GM23248 (cell line): ENCODE measurements at regions not wholly inside any gene's neighbourhood (a gene's known extent, or its start where the extent isn't known, plus 50 kb on each side); places are given as distances from the start of the nearest gene placed in this dataset.

Experiments
- DNase-seq: peaks from one replicate; pipeline ENCODE4 v3.0.0-alpha.2; 2015
- H2AFZ ChIP-seq: fragments of 200-600 bp; sonication (generic); 2 replicates; pipeline ENCODE4 v1.6.1; 2016; ENCODE audit warnings: antibody characterized with exemption
- H3F3A ChIP-seq: fragments of 200-600 bp; sonication (generic); 2 replicates; pipeline ENCODE4 v1.6.1; 2016; ENCODE audit warnings: mild to moderate bottlenecking, antibody characterized with exemption, mixed run types; ENCODE audit not compliant: insufficient read depth
- H3K27ac ChIP-seq: fragments of 200-600 bp; sonication (generic); 2 replicates; pipeline ENCODE4 v1.5.1; 2016; ENCODE audit warnings: mild to moderate bottlenecking
- H3K27me3 ChIP-seq: fragments of 200-600 bp; sonication (generic); replicated peaks from 2 replicates; pipeline ENCODE4 v1.6.1; 2016; ENCODE audit warnings: mild to moderate bottlenecking; ENCODE audit not compliant: insufficient read depth
- H3K36me3 ChIP-seq: fragments of 200-600 bp; sonication (generic); 2 replicates; pipeline ENCODE4 v1.6.1; 2016; ENCODE audit warnings: low read depth, mild to moderate bottlenecking
- H3K4me1 ChIP-seq: fragments of 200-600 bp; sonication (generic); 2 replicates; pipeline ENCODE4 v1.6.1; 2016; ENCODE audit warnings: mild to moderate bottlenecking; ENCODE audit not compliant: insufficient read depth
- H3K4me2 ChIP-seq: fragments of 200-600 bp; sonication (generic); one replicate; pipeline ENCODE4 v1.6.1; 2016; ENCODE audit warnings: mild to moderate bottlenecking; ENCODE audit not compliant: unreplicated experiment
- H3K4me3 ChIP-seq: fragments of 200-600 bp; sonication (generic); 2 replicates; pipeline ENCODE4 v1.5.1; 2016; ENCODE audit warnings: mild to moderate bottlenecking
- H3K79me2 ChIP-seq: fragments of 200-600 bp; sonication (generic); 2 replicates; pipeline ENCODE4 v1.6.1; 2016; ENCODE audit warnings: mild to moderate bottlenecking; ENCODE audit not compliant: insufficient read depth
- H3K9ac ChIP-seq: fragments of 200-600 bp; sonication (generic); 2 replicates; pipeline ENCODE4 v1.6.1; 2016; ENCODE audit warnings: mild to moderate bottlenecking
- H3K9me2 ChIP-seq: fragments of 200-600 bp; sonication (generic); 2 replicates; pipeline ENCODE4 v1.6.1; 2016; ENCODE audit warnings: mixed run types, mild to moderate bottlenecking, moderate library complexity; ENCODE audit not compliant: insufficient read depth
- H3K9me3 ChIP-seq: fragments of 200-600 bp; sonication (generic); one replicate; pipeline ENCODE4 v1.6.1; 2017; ENCODE audit warnings: low read depth
- H4K20me1 ChIP-seq: fragments of 200-600 bp; sonication (generic); 2 replicates; pipeline ENCODE4 v1.6.0; 2016; ENCODE audit not compliant: insufficient read depth
- EZH2 ChIP-seq: fragments of 200-600 bp; sonication (generic); IDR thresholded peaks from 2 replicates; pipeline ENCODE4 v1.6.1; 2018; ENCODE audit warnings: antibody characterized with exemption, mild to moderate bottlenecking; ENCODE audit not compliant: insufficient read depth, poor library complexity, severe bottlenecking
- EZH2phosphoT487 ChIP-seq: fragments of 200-600 bp; sonication (generic); IDR thresholded peaks from 2 replicates; pipeline ENCODE4 v1.6.1; 2018; ENCODE audit warnings: antibody characterized with exemption, moderate library complexity, mild to moderate bottlenecking, low read depth; ENCODE audit not compliant: insufficient read depth
- WGBS, 2 experiments: methylation state at CpG; one replicate each; pipeline ENCODE4 v1.1.6; 2015 to 2017; ENCODE audit warnings: low lambda C conversion rate in 2 of 2, low coverage in 1 of 2; ENCODE audit errors: missing lambda C conversion rate in 2 of 2; 5-methylcytosine and 5-hydroxymethylcytosine counted together
- in situ Hi-C: fragments of 300-500 bp; cut with MboI; formaldehyde crosslinking; loops from 2 replicates; pipeline ENCODE4 v1.15.0; 2020

GRCh38 chr1:20421441-20421840 is 64.6 kb downstream of the CAMK2N1 start:
- 60 to 67% methylated on average over 2 of the region's 2 CpGs for WGBS, 2 experiments
- H3K79me2 ChIP-seq: no peaks in the 10 kb centered on the region
- no peaks in the 10 kb centered on the region for H3K36me3 ChIP-seq
- peaks cover 4% of the 10 kb centered on the region; the same call in 1 of the 2 replicates for H3F3A ChIP-seq
- no peaks in the 10 kb centered on the region for H3K9me2 ChIP-seq
- no peak for DNase-seq
- no peak overlapping the region for H3K27ac ChIP-seq
- no peak overlapping the region for H2AFZ ChIP-seq
- H3K9ac ChIP-seq: no peak overlapping the region
- peaks cover 1% of the 10 kb centered on the region; the same call in 1 of the 2 replicates for H3K4me1 ChIP-seq
- no peak for TF ChIP-seq EZH2
- no peak for TF ChIP-seq EZH2phosphoT487
- H3K4me2 ChIP-seq: no peak overlapping the region
- H4K20me1 ChIP-seq: no peaks in the 10 kb centered on the region
- in situ Hi-C loops: no loop called here
- no peak overlapping the region for H3K4me3 ChIP-seq
- 0 out of 2 replicates have a peak, but pooled peaks cover 17% of the 10 kb centered on the region for H3K27me3 ChIP-seq
- peaks cover 15% of the 10 kb centered on the region for H3K9me3 ChIP-seq

DNA sequence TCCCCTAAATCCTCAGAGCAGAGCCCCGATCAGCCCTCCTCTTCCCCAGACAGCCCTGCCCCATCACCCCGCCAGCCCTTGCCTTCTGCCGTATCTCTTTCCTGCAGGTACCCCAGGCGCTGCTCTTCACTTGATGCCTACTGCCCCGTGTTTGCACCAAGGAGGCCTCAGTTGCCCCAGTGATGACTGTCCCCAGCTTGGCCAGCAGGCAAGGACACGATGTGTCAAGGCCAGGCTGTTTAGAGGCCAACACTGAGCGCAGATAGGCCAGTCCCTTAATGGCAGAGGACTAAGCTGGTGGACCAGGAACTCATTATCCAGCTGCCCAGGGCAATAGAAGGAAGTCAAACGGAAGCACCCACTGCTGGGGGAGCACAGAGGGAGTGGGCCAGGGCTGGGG is 68.4 kb downstream of the CAMK2N1 start:
- no peaks in the 10 kb centered on the region for H4K20me1 ChIP-seq
- no peak overlapping the region for H2AFZ ChIP-seq
- H3K9me3 ChIP-seq: peaks cover 2% of the 10 kb centered on the region
- H3K9ac ChIP-seq: no peak overlapping the region
- no peak overlapping the region for H3K4me3 ChIP-seq
- H3K4me2 ChIP-seq: no peak overlapping the region
- in situ Hi-C loops: no loop called here
- no peak for DNase-seq
- TF ChIP-seq EZH2 (no peak), EZH2phosphoT487 (no peak)
- H3K79me2 ChIP-seq: no peaks in the 10 kb centered on the region
- no peaks in the 10 kb centered on the region for H3F3A ChIP-seq
- no peaks in the 10 kb centered on the region for H3K4me1 ChIP-seq
- WGBS, 2 experiments: 81 to 84% methylated on average over 8 of the region's 8 CpGs
- no peaks in the 10 kb centered on the region for H3K36me3 ChIP-seq
- H3K27me3 ChIP-seq: 0 out of 2 replicates have a peak, but pooled peaks cover 17% of the 10 kb centered on the region
- H3K9me2 ChIP-seq: no peaks in the 10 kb centered on the region
- no peak overlapping the region for H3K27ac ChIP-seq

- H3K4me1 ChIP-seq: peaks cover 3% of the 10 kb centered on the region
- no peaks in the 10 kb centered on the region for H4K20me1 ChIP-seq
- no peaks in the 10 kb centered on the region for H3K9me3 ChIP-seq
- 94 to 96% methylated on average over 3 of the region's 3 CpGs for WGBS, 2 experiments
- H3K9me2 ChIP-seq: no peaks in the 10 kb centered on the region
- H3K4me3 ChIP-seq: no peak overlapping the region
- H3K9ac ChIP-seq: no peak overlapping the region
- no peak for TF ChIP-seq EZH2phosphoT487
- TF ChIP-seq EZH2: no peak
- H3K79me2 ChIP-seq: no peaks in the 10 kb centered on the region
- 0 out of 2 replicates have a peak, but pooled peaks cover 17% of the 10 kb centered on the region for H3K27me3 ChIP-seq
- no peak overlapping the region for H2AFZ ChIP-seq
- in situ Hi-C loops: no loop called here
- H3F3A ChIP-seq: no peaks in the 10 kb centered on the region
- H3K4me2 ChIP-seq: no peak overlapping the region
- no peak for DNase-seq
- no peak overlapping the region for H3K27ac ChIP-seq
- H3K36me3 ChIP-seq: no peaks in the 10 kb centered on the region
Observed at GRCh38 chr1:20416706-20417105, 69.3 kb downstream of the CAMK2N1 start.

- H3K27me3 ChIP-seq: no peaks in the 10 kb centered on the region
- H3K4me3 ChIP-seq: no peak overlapping the region
- H3K4me1 ChIP-seq: peaks cover 14% of the 10 kb centered on the region
- WGBS, 2 experiments: 93 to 98% methylated on average over 3 of the region's 3 CpGs
- no peak overlapping the region for H3K4me2 ChIP-seq
- H4K20me1 ChIP-seq: no peaks in the 10 kb centered on the region
- DNase-seq: no peak
- no peaks in the 10 kb centered on the region for H3K36me3 ChIP-seq
- H3K9me2 ChIP-seq: no peaks in the 10 kb centered on the region
- peaks cover 14% of the 10 kb centered on the region; the same call in 1 of the 2 replicates for H3F3A ChIP-seq
- no peaks in the 10 kb centered on the region for H3K9me3 ChIP-seq
- H3K27ac ChIP-seq: no peak overlapping the region
- no peak overlapping the region for H2AFZ ChIP-seq
- no peaks in the 10 kb centered on the region for H3K79me2 ChIP-seq
- H3K9ac ChIP-seq: no peak overlapping the region
- TF ChIP-seq EZH2phosphoT487 (no peak), EZH2 (no peak)
- in situ Hi-C loops: no loop called here
Observed at GRCh38 chr1:20413776-20414140, 72.3 kb downstream of the CAMK2N1 start.

DNA sequence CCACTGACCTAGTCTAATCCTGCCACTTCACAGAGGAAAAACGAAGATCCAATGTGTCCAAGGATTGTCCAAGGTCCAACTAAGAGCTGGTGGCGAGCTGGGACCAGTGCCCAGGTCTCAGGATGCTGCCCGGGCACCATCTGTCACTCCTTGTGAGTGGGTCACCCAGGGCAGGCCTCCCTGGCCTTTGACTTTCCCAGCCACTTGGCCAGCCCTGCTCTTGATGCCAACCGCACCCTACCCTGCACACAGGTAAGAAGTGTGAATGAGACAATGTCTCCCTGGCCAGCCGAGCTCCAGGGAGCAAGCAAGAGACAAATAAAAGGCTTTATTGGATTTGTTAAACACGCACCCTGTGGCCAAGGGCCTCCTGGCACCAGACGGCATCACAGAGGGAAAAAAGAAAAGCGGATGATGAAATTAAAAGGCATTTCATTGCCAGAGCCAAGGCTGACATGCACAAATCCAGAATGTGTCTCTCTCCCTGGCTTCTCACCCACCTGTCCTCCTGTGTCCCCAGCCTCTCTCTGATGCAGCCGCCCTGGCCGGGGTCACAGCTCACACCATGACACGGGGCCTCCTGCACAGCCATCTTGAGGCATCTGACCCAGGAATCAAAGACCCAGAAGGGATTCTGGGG is 72.8 kb downstream of the CAMK2N1 start:
- H3K4me1 ChIP-seq: peaks cover 14% of the 10 kb centered on the region

More for the DNA sequence above, 72.8 kb downstream of the CAMK2N1 start:
- no peak overlapping the region for H2AFZ ChIP-seq
- H3K9me2 ChIP-seq: no peaks in the 10 kb centered on the region
- H3K9ac ChIP-seq: no peak overlapping the region
- 87 to 91% methylated on average over 11 of the region's 11 CpGs for WGBS, 2 experiments
- H3K9me3 ChIP-seq: no peaks in the 10 kb centered on the region
- no peak for DNase-seq
- H3K4me3 ChIP-seq: no peak overlapping the region
- H4K20me1 ChIP-seq: no peaks in the 10 kb centered on the region
- H3K27me3 ChIP-seq: no peaks in the 10 kb centered on the region
- in situ Hi-C loops: no loop called here
- TF ChIP-seq EZH2 (no peak), EZH2phosphoT487 (no peak)
- H3K27ac ChIP-seq: no peak overlapping the region
- no peaks in the 10 kb centered on the region for H3K36me3 ChIP-seq
- no peak overlapping the region for H3K4me2 ChIP-seq
- H3K79me2 ChIP-seq: no peaks in the 10 kb centered on the region
- peaks cover 14% of the 10 kb centered on the region; the same call in 1 of the 2 replicates for H3F3A ChIP-seq
